CMK (cell line): ENCODE measurements at regions not wholly inside any gene's neighbourhood (a gene's known extent, or its start where the extent isn't known, plus 50 kb on each side); places are given as distances from the start of the nearest gene placed in this dataset.
A peak's percentile ranks its signal among the peaks of the same experiment; 100 is the strongest.
"Not testable (repeated sequence)": the region's sequence is repeated elsewhere in the genome, so short reads cannot be mapped to it uniquely, and the experiment has no call there.

Experiments used
- DNase-seq: peaks from one replicate; pipeline ENCODE4 v3.0.0-alpha.2; 2010; ENCODE audit warnings: low read depth

GRCh38 chr16:22653876-22654275, 143.2 kb downstream of the NPIPB5 start:
- DNase-seq, result no peak

GRCh38 chr16:22656573-22656972, 145.9 kb downstream of the NPIPB5 start:
- DNase-seq, result not testable (repeated sequence)

DNA sequence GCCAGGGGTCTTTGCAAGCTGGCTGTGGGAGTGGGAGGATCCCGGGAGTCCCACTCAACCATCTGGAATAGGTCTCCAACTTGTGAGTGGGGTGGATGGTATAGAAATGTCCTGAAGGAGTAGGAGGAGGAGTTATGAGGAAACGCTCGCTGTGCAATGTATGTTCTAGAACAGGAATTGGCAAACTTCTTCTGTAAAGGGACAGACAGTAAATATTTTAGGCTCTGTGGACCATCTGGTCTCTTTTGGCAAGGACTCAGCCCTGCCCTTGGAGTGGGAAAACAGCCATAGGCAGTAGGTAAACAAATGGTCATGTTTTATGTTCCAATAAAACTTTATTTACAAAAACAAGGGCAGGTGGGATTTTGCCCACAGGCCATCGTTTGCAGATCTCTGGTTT, 149.2 kb downstream of the NPIPB5 start:
- no peak for DNase-seq

DNA sequence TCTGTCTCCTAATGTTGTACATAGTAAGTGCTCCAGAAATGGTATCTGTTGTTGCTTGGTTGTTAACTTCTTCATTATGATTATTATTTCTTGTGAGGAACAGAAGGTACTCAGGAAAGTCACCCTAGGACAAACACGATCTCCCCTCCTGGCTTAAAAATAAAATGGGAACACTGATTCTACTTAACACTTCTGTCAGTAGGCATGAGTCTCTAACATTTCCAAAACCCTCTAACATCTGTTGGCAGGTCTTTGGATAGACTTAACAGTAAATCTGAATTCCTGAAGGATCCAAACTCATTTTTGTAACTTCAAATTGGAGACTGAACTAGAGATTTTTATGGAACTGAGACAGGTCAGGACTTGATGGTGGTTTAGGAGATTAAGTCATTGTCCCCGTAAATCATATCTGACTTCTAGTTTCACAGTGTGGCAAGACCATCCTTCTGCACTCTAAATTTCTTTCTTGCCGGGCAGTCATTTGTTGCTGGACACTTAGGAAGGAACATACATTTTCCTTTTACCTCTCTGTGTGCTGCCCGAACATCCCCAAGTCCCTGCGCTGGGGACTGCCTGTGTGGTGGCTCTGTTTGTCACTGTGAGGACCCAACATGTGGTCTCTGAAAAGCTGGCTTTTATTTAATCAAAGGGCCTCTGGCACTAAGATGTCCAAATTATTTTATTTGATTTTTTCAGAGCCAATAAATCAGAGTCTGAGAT, 149.9 kb downstream of the NPIPB5 start:
- DNase-seq, result no peak

DNA sequence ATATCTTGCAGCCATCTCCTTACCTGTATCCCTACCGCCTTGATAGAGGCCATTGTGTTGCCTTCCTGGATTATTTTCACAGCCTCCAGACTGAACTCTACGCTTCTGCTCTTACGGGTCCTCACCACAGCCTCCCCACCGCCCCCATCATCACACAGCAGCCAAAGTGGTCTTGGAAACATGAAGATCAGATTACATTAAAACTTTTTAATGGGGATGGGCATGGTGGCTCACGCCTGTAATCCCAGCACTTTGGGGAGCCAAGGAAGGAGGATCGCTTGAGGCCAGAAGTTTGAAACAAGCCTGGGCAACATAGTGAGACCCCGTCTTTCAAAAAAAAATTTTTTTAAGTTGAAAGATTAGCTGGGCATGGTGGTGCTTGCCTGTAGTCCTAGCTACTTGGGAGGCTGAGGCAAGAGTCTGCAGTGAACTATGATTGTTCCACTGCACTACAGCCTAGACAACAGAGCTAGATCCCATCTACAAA, 150.5 kb downstream of the NPIPB5 start:
- DNase-seq, result no peak

GRCh38 chr16:22662958-22663357, 151.0 kb upstream of the HS3ST2 start:
- DNase-seq, result not testable (repeated sequence)

DNA sequence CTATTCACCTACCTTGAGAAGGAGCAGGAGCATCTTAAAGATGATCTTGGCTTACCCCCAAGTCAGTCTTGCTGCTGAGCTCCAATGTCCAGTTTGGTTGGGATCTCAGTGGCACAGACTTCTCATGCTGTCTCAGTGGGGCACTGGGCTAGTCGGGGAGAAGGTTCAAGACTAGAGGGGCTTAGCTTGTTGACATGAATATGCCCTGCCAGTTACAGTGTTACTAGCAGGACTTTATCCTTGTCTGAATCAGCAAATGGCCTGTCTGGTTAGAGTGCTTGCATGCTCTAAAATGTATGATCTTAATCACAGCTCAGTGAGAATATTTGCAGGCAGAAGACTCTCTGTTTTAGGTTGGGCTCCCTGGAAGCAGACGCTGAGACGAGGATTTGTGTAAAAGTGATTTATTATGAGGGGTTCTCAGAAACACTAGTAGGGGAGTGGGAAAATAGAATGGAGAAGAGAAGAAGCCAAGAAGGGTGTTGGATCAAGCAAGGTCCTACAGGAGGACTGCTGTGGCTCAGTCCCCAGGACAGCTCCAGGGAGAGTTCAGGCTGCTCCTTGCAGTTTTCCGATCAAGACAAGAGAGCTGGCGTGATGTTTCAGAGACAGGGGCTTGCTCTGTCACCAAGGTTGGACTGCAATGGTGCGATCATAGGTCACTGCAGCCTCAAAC, 150.4 kb upstream of the HS3ST2 start:
- DNase-seq, result no peak

GRCh38 chr16:22664132-22664531, 149.8 kb upstream of the HS3ST2 start:
- no peak for DNase-seq

DNA sequence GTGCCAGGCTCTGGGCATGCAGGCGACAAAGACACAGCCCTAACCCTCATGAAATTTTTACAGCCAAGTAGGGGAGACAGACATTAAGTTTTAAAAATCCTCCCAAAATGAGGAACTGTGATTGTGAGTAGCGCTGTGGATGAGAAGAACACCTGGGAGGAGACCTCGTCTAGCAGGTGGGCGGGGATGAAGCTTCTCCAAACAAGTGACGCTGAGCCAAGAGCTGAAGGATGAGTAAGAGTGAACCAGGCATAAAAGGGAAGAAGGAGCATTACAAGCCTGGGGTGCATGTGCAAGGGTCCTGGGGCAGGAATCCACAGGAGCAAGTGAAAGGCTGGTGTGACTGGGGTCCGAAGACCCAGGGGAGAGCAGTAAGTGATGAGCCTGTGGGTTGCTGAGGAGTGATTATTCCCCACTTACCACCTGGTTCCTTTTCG, 149.4 kb upstream of the HS3ST2 start:
- DNase-seq, result no peak

DNA sequence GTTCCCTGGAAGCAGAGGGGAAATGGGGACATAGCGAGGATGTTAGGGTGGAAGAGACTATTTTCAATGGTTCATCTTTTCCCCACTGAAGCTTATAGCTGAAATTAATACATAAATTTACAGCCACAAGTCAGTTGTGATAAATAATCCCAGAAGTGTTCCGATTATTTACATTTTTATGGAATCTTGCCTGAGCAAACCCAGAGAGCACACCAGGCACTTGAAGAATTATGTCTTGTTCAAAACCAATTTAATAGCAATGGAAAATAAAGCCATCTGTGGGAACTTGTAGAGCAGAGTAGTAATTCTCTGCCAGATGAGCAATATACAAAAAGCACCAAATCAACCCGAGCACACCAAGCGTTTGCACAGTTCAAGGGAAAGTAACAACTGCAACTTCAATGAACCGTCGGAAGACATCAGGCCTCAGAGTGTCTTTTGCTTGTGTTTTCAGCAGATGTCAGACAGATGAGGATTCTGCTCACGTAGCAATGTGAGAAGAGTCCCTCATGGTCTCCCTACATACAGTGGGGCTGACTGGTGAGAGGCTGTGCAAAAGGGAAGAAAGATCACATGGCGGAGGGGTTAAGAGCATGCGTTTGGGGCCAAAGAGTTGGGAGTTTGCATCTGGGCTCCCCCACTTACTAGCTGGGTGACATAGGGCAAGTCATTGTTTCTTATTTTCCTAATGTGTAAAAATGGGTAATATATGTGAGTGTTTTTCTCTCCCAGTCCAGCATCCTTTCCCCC, 148.7 kb upstream of the HS3ST2 start:
- DNase-seq, result no peak

DNA sequence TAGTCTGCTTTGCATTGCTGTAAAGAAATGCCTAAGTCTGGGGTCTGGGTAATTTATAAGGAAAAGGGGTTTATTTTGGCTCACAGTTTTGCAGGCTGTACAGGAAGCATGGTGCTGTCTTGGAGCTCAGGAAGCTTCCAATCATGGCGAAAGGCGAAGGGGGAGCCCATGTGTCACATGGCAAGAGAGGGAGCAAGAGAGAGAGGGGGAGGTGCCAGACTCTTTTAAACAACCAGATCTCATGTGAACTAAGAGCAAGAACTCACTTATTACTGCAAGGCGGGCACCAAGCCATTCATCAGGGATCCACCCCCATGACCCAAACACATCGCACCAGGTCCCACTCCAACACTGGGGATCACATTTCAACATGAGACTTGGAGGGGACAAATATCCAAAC, 148.2 kb upstream of the HS3ST2 start:
- no peak for DNase-seq

- no peak for DNase-seq
Measured at GRCh38 chr16:22668318-22668717, 145.6 kb upstream of the HS3ST2 start.

- DNase-seq, result no peak
Measured at GRCh38 chr16:22670044-22670536, 143.9 kb upstream of the HS3ST2 start.

DNA sequence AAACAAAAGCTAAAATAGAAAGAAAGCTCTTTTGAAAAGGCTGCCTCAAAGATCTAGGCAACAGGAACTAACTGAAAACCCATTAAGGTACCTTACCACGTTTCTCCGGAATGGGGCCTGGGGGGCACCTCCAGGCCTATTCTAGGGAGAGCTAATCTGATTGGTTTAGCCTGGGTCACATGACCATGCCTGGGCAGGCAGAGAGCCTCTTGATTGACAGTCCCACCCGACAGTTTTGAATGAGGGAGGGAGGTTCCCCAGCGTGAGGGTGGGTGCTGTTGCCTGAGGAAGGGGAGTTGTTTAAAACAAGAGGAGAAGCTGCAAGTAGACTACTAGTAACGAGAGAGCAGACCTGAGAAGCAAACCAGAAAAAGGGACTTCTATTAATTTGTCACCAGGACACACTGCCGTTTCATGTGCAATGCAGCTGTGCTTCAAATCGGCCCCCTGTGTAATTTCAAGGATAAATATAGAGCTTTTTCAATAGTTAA, 143.4 kb upstream of the HS3ST2 start:
- peak; percentile 21 for DNase-seq

DNA sequence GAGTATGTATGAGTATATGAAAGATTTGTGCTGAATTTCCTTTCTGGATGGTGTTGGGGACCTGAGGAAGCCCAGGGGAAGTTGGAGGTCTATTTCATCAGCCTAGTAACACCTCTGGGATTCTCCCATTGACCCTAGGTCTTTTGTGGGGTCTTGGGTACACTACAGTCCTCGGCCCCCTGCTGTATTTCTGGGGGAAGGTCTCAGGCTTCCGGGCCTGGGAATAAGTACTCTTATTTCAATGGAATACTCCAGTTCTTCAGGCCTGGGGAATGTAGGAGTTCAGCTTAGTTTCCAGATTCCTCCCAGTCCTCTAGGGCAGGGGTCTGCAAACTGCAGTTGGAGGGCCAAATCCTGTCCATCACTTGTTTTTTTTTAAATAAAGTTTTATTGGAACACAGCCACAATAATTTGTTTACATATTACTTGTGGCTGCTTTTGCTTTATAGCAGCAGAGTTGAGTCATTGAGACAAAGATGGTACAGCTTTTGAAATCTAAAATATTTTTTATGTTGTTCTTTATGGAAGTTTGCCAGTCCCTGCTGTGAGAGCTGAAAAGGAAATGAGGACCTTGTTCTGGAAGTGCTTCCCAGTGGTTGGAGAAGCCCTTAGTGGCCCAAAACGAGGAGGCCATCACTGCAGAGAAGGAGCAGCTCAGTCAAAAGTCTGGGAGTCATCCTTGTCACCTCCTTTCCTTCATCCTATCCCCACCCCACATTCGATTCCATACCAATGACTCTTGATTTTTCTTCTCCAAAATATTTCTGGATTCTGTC, 142.5 kb upstream of the HS3ST2 start:
- DNase-seq, result no peak

GRCh38 chr16:22672830-22673210, 141.1 kb upstream of the HS3ST2 start:
- no peak for DNase-seq

DNA sequence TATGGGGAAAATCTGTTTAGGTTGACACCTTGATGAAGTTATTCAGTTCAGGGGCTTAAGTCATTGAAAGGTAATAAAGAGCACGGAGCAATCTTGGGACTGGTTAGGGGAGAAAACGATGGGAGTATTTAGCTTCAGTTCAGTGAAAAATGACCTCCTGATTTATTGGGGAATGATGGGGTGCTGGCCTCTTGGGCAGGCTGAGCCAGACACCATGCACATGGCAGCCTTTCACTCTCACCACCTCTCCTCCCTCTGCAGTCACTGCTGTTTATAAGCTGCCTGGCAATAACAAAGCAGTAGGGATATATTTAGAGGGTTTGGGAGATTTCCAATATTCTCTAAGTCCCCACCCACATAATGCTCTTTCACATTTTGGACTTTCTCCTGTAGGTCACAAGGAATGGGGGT, 140.5 kb upstream of the HS3ST2 start:
- no peak for DNase-seq

GRCh38 chr16:22674832-22675191, 139.2 kb upstream of the HS3ST2 start:
- DNase-seq, result no peak

DNA sequence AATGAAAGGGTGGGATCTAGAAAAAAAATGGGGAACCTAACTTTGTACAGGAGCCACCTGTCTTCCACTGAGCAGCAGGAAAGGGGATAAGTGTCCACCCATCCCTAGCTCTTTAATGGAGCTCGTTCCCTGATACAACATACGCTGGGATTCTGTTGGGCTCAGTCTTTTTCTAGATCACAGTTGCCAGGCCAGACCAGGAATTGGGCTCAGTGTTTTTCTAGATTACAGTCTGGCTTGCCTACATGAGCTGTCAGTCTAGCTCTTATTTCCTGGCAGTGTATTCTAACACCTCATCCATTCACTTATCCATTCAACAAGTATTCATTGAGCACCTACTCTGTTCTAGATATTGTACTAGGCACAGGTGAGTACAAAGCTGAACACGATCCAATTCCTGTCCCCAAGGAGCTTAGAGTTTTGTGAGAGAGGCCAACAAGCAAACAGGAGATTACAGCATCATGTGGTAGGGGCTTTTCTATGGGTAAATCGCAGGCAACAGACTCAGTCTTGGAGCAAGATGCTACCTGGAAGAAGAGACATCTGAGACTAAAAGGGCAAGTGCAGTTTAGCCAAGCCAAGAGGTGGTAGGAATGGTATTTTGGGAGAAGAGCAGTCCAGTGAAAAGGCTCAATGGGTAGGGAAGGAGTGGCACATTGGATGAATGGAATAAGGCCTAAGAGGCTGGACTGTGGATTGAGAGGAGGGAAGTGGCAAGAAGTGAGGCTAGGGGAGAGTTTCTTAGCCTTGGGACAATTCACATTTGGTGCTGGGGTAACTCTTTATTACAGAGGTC, 138.0 kb upstream of the HS3ST2 start:
- DNase-seq, result no peak

DNA sequence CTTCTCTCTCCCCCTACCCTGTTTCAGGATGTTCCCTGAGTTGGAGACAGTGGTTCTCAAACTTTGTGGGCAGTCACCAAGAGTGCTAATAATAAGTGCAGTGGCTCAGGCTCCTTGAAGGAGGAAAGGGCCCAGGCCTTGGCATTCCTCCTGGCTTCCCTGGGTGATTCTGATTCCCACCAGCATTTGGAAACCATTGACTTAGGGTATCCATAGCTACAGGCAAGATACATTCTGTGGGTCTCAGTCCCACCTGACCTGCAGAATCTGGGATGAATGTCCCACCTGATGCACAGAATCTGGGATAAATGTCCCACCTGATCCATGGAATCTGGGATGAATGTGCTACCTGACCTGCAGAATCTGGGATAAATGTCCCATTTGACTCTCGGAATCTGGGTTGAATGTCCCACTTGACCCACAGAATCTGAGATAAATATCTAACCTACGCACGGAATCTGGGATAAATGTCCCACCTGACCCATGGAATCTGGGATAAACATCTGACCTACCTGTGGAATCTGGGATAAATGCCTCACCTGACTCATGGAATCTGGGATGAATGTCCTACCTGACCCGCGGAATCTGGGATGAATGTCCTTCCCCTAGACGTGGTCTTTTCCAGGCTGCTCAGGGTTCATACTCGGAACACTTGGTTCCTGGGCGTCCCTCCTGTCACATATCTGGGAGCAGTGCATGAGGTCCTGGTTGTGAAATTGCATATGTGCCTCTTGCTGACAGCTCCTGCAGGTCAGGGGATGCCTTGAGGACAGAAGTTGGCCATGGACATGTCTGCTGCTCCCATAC, 136.7 kb upstream of the HS3ST2 start:
- no peak for DNase-seq
